PC-9 (cell line): ENCODE measurements at regions not wholly inside any gene's neighbourhood (a gene's known extent, or its start where the extent isn't known, plus 50 kb on each side); places are given as distances from the start of the nearest gene placed in this dataset.

Experiments
- BruUV-seq: library from RNA; stranded (reverse); fragments of 400-500 nt; replicated peaks from 2 replicates; lab custom pipeline; 2021; lab: Mats Ljungman, UMichigan
- CTCF ChIA-PET: fragments of 300-600 bp; sonication (Branson Sonifier 250); formaldehyde crosslinking; loops from one replicate; lab custom pipeline; 2022; ENCODE audit warnings: antibody characterized with exemption; lab: Charles Lee
- POLR2A ChIA-PET: fragments of 300-600 bp; sonication (Branson Sonifier 250); formaldehyde crosslinking; loops from one replicate; lab custom pipeline; 2022; ENCODE audit warnings: antibody characterized with exemption; ENCODE audit not compliant: unreplicated experiment; lab: Charles Lee
- DNase-seq, 2 experiments: peaks; one replicate each; pipeline versions ENCODE4 v3.0.0 to v3.0.0-alpha.2; 2015 to 2022; ENCODE audit warnings: mixed read lengths in 1 of 2
- H2AFZ ChIP-seq: fragments of 200-600 bp; sonication (generic); 2 replicates; pipeline ENCODE4 v1.8.1; 2017; ENCODE audit warnings: antibody characterized with exemption
- H3F3A ChIP-seq: fragments of 200-600 bp; sonication (generic); 2 replicates; pipeline ENCODE4 v1.8.1; 2017; ENCODE audit warnings: antibody characterized with exemption, mild to moderate bottlenecking, low read depth; ENCODE audit not compliant: insufficient read depth
- H3K27ac ChIP-seq: fragments of 200-600 bp; sonication (generic); 2 replicates; pipeline ENCODE4 v1.6.1; 2016; ENCODE audit warnings: mixed run types
- H3K27me3 ChIP-seq: fragments of 200-600 bp; sonication (generic); 2 replicates; pipeline ENCODE4 v1.6.1; 2016; ENCODE audit warnings: low read depth, mixed run types; ENCODE audit not compliant: insufficient read depth
- H3K36me3 ChIP-seq: fragments of 200-600 bp; sonication (generic); 2 replicates; pipeline ENCODE4 v1.6.1; 2016; ENCODE audit warnings: low read depth, mixed run types
- H3K4me1 ChIP-seq: fragments of 200-600 bp; sonication (generic); replicated peaks from 2 replicates; pipeline ENCODE4 v1.6.1; 2016; ENCODE audit warnings: mixed run types; ENCODE audit not compliant: insufficient read depth
- H3K4me2 ChIP-seq: fragments of 200-600 bp; sonication (generic); 2 replicates; pipeline ENCODE4 v1.6.1; 2017; ENCODE audit warnings: mixed run types
- H3K4me3 ChIP-seq: fragments of 200-600 bp; sonication (generic); 2 replicates; pipeline ENCODE4 v1.6.1; 2016; ENCODE audit warnings: mixed run types
- H3K79me2 ChIP-seq: fragments of 200-600 bp; sonication (generic); 2 replicates; pipeline ENCODE4 v1.6.1; 2017; ENCODE audit warnings: low read depth, mixed run types
- H3K9me2 ChIP-seq: fragments of 200-600 bp; sonication (generic); 2 replicates; pipeline ENCODE4 v1.8.1; 2017; ENCODE audit warnings: mild to moderate bottlenecking; ENCODE audit not compliant: insufficient read depth
- H3K9me3 ChIP-seq: fragments of 200-600 bp; sonication (generic); 2 replicates; pipeline ENCODE4 v1.8.1; 2016; ENCODE audit warnings: low read depth; ENCODE audit not compliant: insufficient read depth
- H4K20me1 ChIP-seq: fragments of 200-600 bp; sonication (generic); 2 replicates; pipeline ENCODE4 v1.8.1; 2017; ENCODE audit not compliant: insufficient read depth
- CTCF ChIP-seq: fragments of 200-600 bp; sonication (generic); conservative IDR thresholded peaks from 2 replicates; pipeline ENCODE4 v1.6.1; 2017; ENCODE audit warnings: mixed run types, antibody characterized with exemption, mild to moderate bottlenecking, moderate library complexity
- EZH2 ChIP-seq: fragments of 200-600 bp; sonication (generic); IDR thresholded peaks from 2 replicates; pipeline ENCODE4 v1.8.0; 2017; ENCODE audit warnings: antibody characterized with exemption, low read depth
- intact Hi-C: fragments of 100-400 bp; cut with micrococcal nuclease; formaldehyde crosslinking; loops from one replicate; pipeline ENCODE4 v1.10.0; 2022; ENCODE audit not compliant: unreplicated experiment

DNA sequence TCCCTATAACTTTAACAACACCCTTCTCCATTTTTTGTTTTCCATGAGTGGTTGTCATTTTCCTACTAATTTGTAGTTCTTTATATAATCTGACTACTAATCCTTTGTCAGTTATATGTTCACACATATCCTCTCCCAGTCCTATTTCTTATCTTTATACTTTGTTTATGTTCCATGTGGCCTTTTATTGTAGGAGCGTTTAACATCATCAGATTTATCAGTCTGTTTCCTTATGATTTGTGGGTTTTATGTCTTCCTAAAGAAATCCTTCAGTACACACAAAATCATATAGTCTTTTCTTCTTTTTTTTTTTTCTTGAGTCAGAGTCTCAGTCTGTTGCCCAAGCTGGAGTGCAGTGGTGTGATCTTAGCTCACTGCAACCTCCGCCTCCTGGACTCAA lies 204.9 kb upstream of the SPRY1 start:
- no peak for TF ChIP-seq EZH2
- no peak for TF ChIP-seq CTCF
- Histone ChIP-seq H3K9me2 (no peaks in the 10 kb centered on the region), H3K4me3 (no peak overlapping the region), H3K36me3 (no peaks in the 10 kb centered on the region; the same call in 1 of the 2 replicates), H3K27me3 (no peaks in the 10 kb centered on the region), H3K27ac (no peak overlapping the region), H3F3A (no peaks in the 10 kb centered on the region), H2AFZ (no peak overlapping the region), H4K20me1 (no peaks in the 10 kb centered on the region), H3K4me1 (no peaks in the 10 kb centered on the region), H3K9me3 (no peaks in the 10 kb centered on the region), H3K4me2 (no peak overlapping the region), H3K79me2 (no peaks in the 10 kb centered on the region)
- intact Hi-C loops: no loop called here
- ChIA-PET POLR2A (interaction anchor here (0.6 kb wide), 1 partner anchor 1520 kb away, joined by 6 read pairs; no protein-coding TSS in a partner anchor), CTCF (no interaction called here)
- BruUV-seq: no TSS peak
- DNase-seq: no peak

- no peak overlapping the region for H2AFZ ChIP-seq
- no peaks in the 10 kb centered on the region for H4K20me1 ChIP-seq
- TF ChIP-seq CTCF (no peak), EZH2 (no peak)
- no peak for DNase-seq
- H3K4me3 ChIP-seq: no peak overlapping the region
- H3K27ac ChIP-seq: no peak overlapping the region
- no peaks in the 10 kb centered on the region for H3K27me3 ChIP-seq
- H3K36me3 ChIP-seq: no peaks in the 10 kb centered on the region; the same call in 1 of the 2 replicates
- CTCF ChIA-PET: no interaction called here
- no peaks in the 10 kb centered on the region for H3K9me3 ChIP-seq
- H3K4me1 ChIP-seq: no peaks in the 10 kb centered on the region
- POLR2A ChIA-PET: no interaction called here
- no peaks in the 10 kb centered on the region for H3K79me2 ChIP-seq
- no peak overlapping the region for H3K4me2 ChIP-seq
- no peaks in the 10 kb centered on the region for H3K9me2 ChIP-seq
- H3F3A ChIP-seq: no peaks in the 10 kb centered on the region
- intact Hi-C loops: no loop called here
- no TSS peak for BruUV-seq
These were observed 202.7 kb upstream of the SPRY1 start for GRCh38 chr4:123193802-123194367.

GRCh38 chr4:123198706-123199105 lies 197.9 kb upstream of the SPRY1 start:
- Histone ChIP-seq H3F3A (no peaks in the 10 kb centered on the region), H3K27ac (no peak overlapping the region), H3K4me2 (no peak overlapping the region), H4K20me1 (no peaks in the 10 kb centered on the region), H3K27me3 (no peaks in the 10 kb centered on the region), H3K79me2 (no peaks in the 10 kb centered on the region), H3K9me3 (no peaks in the 10 kb centered on the region), H2AFZ (no peak overlapping the region), H3K9me2 (no peaks in the 10 kb centered on the region; the same call in 1 of the 2 replicates), H3K4me3 (no peak overlapping the region), H3K36me3 (no peaks in the 10 kb centered on the region; the same call in 1 of the 2 replicates), H3K4me1 (no peaks in the 10 kb centered on the region)
- TF ChIP-seq CTCF (no peak), EZH2 (no peak)
- POLR2A ChIA-PET: no interaction called here
- CTCF ChIA-PET: no interaction called here
- intact Hi-C loops: no loop called here
- no TSS peak for BruUV-seq
- DNase-seq: no peak
